ENCODE measurements at regions not wholly inside any gene's neighbourhood (a gene's known extent, or its start where the extent isn't known, plus 50 kb on each side); places are given as distances from the start of the nearest gene placed in this dataset.

- TF ChIP-seq GABPA (IDR thresholded peaks at IDR 0.05; ENCODE audit: low read depth), result no peak
- TF ChIP-seq GATA2 (CRISPR knock-in tag; IDR thresholded peaks at IDR 0.05), result no peak
- TF ChIP-seq, protein P1, sequence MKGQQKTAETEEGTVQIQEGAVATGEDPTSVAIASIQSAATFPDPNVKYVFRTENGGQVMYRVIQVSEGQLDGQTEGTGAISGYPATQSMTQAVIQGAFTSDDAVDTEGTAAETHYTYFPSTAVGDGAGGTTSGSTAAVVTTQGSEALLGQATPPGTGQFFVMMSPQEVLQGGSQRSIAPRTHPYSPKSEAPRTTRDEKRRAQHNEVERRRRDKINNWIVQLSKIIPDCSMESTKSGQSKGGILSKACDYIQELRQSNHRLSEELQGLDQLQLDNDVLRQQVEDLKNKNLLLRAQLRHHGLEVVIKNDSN (IDR thresholded peaks at IDR 0.05; ENCODE audit: borderline replicate concordance, low read depth), result no peak
- TF ChIP-seq, protein P2, sequence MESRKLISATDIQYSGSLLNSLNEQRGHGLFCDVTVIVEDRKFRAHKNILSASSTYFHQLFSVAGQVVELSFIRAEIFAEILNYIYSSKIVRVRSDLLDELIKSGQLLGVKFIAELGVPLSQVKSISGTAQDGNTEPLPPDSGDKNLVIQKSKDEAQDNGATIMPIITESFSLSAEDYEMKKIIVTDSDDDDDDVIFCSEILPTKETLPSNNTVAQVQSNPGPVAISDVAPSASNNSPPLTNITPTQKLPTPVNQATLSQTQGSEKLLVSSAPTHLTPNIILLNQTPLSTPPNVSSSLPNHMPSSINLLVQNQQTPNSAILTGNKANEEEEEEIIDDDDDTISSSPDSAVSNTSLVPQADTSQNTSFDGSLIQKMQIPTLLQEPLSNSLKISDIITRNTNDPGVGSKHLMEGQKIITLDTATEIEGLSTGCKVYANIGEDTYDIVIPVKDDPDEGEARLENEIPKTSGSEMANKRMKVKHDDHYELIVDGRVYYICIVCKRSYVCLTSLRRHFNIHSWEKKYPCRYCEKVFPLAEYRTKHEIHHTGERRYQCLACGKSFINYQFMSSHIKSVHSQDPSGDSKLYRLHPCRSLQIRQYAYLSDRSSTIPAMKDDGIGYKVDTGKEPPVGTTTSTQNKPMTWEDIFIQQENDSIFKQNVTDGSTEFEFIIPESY (IDR thresholded peaks at IDR 0.05; ENCODE audit: borderline replicate concordance, low read depth), result no peak
- no peak for TF ChIP-seq JUND (IDR thresholded peaks at IDR 0.05)
- no peak for TF ChIP-seq SIN3A (IDR thresholded peaks at IDR 0.05; ENCODE audit: borderline replicate concordance, low read depth, low read length)
- TF ChIP-seq, protein P3, sequence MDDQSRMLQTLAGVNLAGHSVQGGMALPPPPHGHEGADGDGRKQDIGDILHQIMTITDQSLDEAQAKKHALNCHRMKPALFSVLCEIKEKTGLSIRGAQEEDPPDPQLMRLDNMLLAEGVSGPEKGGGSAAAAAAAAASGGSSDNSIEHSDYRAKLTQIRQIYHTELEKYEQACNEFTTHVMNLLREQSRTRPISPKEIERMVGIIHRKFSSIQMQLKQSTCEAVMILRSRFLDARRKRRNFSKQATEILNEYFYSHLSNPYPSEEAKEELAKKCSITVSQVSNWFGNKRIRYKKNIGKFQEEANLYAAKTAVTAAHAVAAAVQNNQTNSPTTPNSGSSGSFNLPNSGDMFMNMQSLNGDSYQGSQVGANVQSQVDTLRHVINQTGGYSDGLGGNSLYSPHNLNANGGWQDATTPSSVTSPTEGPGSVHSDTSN (IDR thresholded peaks at IDR 0.05), result no peak
- TF ChIP-seq POLR2AphosphoS5 (IDR thresholded peaks at IDR 0.05; ENCODE audit: low read depth, low read length), result no peak
- TF ChIP-seq RFX5 (IDR thresholded peaks at IDR 0.05; ENCODE audit: low read length), result no peak
- no peak for TF ChIP-seq RCOR1 (IDR thresholded peaks at IDR 0.05; ENCODE audit: low read length)
- TF ChIP-seq TEAD4 (IDR thresholded peaks at IDR 0.05; ENCODE audit: borderline replicate concordance, insufficient read depth), result no peak
- TF ChIP-seq MAX (IDR thresholded peaks at IDR 0.05; ENCODE audit: low read depth), result no peak
- no peak for TF ChIP-seq CHD2 (IDR thresholded peaks at IDR 0.05; ENCODE audit: low read length, partially characterized antibody)
- TF ChIP-seq REST (IDR thresholded peaks at IDR 0.05; ENCODE audit: low read depth, low read length), result no peak
- no peak for TF ChIP-seq EZH2phosphoT487 (IDR thresholded peaks at IDR 0.05; ENCODE audit: borderline replicate concordance, low read depth)
- no peak for TF ChIP-seq SMC3 (IDR thresholded peaks at IDR 0.05; ENCODE audit: low read depth, low read length)
- no peak for TF ChIP-seq FOSL2 (IDR thresholded peaks at IDR 0.05; ENCODE audit: borderline replicate concordance, low read depth)
- no peak for TF ChIP-seq MXI1 (IDR thresholded peaks at IDR 0.05; ENCODE audit: low read depth, low read length)
- ChIA-PET CTCF (no interaction called here), POLR2A (no interaction called here)
- Histone ChIP-seq H3K4me1 (ENCODE audit: control insufficient read depth in 1 of 2, insufficient read depth in 2 of 2, low read depth in 1 of 2, low read length in 1 of 2) (peaks cover 0 to 2% of the 10 kb centered on the region in 2 experiments; a peak in 1 of 4 replicates), H3K79me2 (ENCODE audit: insufficient read depth) (no peaks in the 10 kb centered on the region), H3K9me2 (no peaks in the 10 kb centered on the region), H2AFZ (ENCODE audit: low read depth) (no peak overlapping the region), H3K4me3 (ENCODE audit: low read depth in 2 of 2, low read length in 1 of 2) (no peak overlapping the region), H3K27me3 (ENCODE audit: insufficient read depth) (no peaks in the 10 kb centered on the region), H3K36me3 (replicated peaks in 1 of 2; ENCODE audit: control insufficient read depth in 1 of 2, insufficient read depth in 2 of 2, low read length in 1 of 2) (no peaks in the 10 kb centered on the region), H3K9ac (no peak overlapping the region), H3K27ac (ENCODE audit: low read depth in 2 of 2, low read length in 1 of 2) (no peak overlapping the region), H3F3A (replicated peaks; ENCODE audit: insufficient read depth) (no peaks in the 10 kb centered on the region), H3K9me3 (no peaks in the 10 kb centered on the region), H3K4me2 (no peak overlapping the region), H4K20me1 (ENCODE audit: insufficient read depth) (no peaks in the 10 kb centered on the region)
- DNase-seq, result no peak
- WGBS (ENCODE audit: low lambda C conversion rate), result 13% methylated on average over 5 of the region's 5 CpGs
These were observed 659.5 kb upstream of the HS6ST1 start for GRCh38 chr2:128978212-128978611.

Data from SK-N-SH (cell line).